Endothelial cell of umbilical vein (primary cell): ENCODE measurements at regions not wholly inside any gene's neighbourhood (a gene's known extent, or its start where the extent isn't known, plus 50 kb on each side); places are given as distances from the start of the nearest gene placed in this dataset.

Experiments
- MYC ChIP-seq: IDR thresholded peaks from one replicate; pipeline ENCODE4 v1.6.1; 2011; ENCODE audit warnings: mild to moderate bottlenecking, low read depth, low read length
- POLR2A ChIP-seq: IDR thresholded peaks from 2 replicates; pipeline ENCODE4 v1.6.1; 2012; ENCODE audit warnings: low read depth, mild to moderate bottlenecking, control low read depth, low read length
- TF ChIP-seq, protein P1 (sequence below), 2 donors: IDR thresholded peaks; 1 replicate in 1 of 2; 2 replicates in 1 of 2; pipeline ENCODE4 v1.5.1; 2011; ENCODE audit warnings: low read length in 2 of 2, mild to moderate bottlenecking in 2 of 2, moderate library complexity in 2 of 2, control low read depth in 1 of 2, inconsistent platforms in 1 of 2, low read depth in 1 of 2; ENCODE audit not compliant: insufficient read depth in 1 of 2; ENCODE audit errors: extremely low read depth in 1 of 2
- TF ChIP-seq, protein P2 (sequence below): IDR thresholded peaks from 2 replicates; pipeline ENCODE4 v1.6.1; 2011; ENCODE audit not compliant: insufficient read depth, insufficient read length

DNA sequence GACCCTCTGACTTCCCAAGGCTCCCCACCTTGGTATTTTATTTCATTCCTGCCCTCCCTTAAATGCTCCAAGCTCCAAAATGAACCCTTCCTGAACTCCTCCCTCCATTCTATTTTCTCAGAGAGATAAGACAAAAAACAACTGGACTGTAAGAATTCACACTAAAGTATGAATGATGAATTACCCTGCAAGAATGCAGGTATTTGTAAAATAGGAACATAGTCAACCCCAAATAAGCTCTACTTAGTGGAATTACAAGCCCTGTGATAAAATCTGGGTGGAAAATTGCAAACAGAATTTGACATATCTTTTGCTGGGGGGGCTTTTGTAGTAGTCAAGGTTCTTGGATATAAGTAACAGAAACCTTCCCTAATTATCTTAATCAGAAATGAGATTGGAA lies 67.8 kb upstream of the GJA8 start:
- TF ChIP-seq, protein P1, sequence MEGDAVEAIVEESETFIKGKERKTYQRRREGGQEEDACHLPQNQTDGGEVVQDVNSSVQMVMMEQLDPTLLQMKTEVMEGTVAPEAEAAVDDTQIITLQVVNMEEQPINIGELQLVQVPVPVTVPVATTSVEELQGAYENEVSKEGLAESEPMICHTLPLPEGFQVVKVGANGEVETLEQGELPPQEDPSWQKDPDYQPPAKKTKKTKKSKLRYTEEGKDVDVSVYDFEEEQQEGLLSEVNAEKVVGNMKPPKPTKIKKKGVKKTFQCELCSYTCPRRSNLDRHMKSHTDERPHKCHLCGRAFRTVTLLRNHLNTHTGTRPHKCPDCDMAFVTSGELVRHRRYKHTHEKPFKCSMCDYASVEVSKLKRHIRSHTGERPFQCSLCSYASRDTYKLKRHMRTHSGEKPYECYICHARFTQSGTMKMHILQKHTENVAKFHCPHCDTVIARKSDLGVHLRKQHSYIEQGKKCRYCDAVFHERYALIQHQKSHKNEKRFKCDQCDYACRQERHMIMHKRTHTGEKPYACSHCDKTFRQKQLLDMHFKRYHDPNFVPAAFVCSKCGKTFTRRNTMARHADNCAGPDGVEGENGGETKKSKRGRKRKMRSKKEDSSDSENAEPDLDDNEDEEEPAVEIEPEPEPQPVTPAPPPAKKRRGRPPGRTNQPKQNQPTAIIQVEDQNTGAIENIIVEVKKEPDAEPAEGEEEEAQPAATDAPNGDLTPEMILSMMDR (IDR thresholded peaks at IDR 0.05; ENCODE audit: extremely low read depth in 1 of 2, insufficient read depth in 1 of 2, low read depth in 1 of 2, low read length in 2 of 2) = no peak
- TF ChIP-seq MYC (no peak), POLR2A (no peak)
- TF ChIP-seq, protein P2, sequence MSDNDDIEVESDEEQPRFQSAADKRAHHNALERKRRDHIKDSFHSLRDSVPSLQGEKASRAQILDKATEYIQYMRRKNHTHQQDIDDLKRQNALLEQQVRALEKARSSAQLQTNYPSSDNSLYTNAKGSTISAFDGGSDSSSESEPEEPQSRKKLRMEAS = no peak
